PC-9 (cell line): ENCODE measurements at regions not wholly inside any gene's neighbourhood (a gene's known extent, or its start where the extent isn't known, plus 50 kb on each side); places are given as distances from the start of the nearest gene placed in this dataset.

Experiments used
- BruUV-seq: library from RNA; stranded (reverse); fragments of 400-500 nt; replicated peaks from 2 replicates; lab custom pipeline; 2021; lab: Mats Ljungman, UMichigan
- CTCF ChIA-PET: fragments of 300-600 bp; sonication (Branson Sonifier 250); formaldehyde crosslinking; loops from one replicate; lab custom pipeline; 2022; ENCODE audit warnings: antibody characterized with exemption; lab: Charles Lee
- POLR2A ChIA-PET: fragments of 300-600 bp; sonication (Branson Sonifier 250); formaldehyde crosslinking; loops from one replicate; lab custom pipeline; 2022; ENCODE audit warnings: antibody characterized with exemption; ENCODE audit not compliant: unreplicated experiment; lab: Charles Lee
- DNase-seq, 2 experiments: peaks; one replicate each; pipeline versions ENCODE4 v3.0.0 to v3.0.0-alpha.2; 2015 to 2022; ENCODE audit warnings: mixed read lengths in 1 of 2
- H2AFZ ChIP-seq: fragments of 200-600 bp; sonication (generic); 2 replicates; pipeline ENCODE4 v1.8.1; 2017; ENCODE audit warnings: antibody characterized with exemption
- H3F3A ChIP-seq: fragments of 200-600 bp; sonication (generic); 2 replicates; pipeline ENCODE4 v1.8.1; 2017; ENCODE audit warnings: antibody characterized with exemption, mild to moderate bottlenecking, low read depth; ENCODE audit not compliant: insufficient read depth
- H3K27ac ChIP-seq: fragments of 200-600 bp; sonication (generic); 2 replicates; pipeline ENCODE4 v1.6.1; 2016; ENCODE audit warnings: mixed run types
- H3K27me3 ChIP-seq: fragments of 200-600 bp; sonication (generic); 2 replicates; pipeline ENCODE4 v1.6.1; 2016; ENCODE audit warnings: low read depth, mixed run types; ENCODE audit not compliant: insufficient read depth
- H3K36me3 ChIP-seq: fragments of 200-600 bp; sonication (generic); 2 replicates; pipeline ENCODE4 v1.6.1; 2016; ENCODE audit warnings: low read depth, mixed run types
- H3K4me1 ChIP-seq: fragments of 200-600 bp; sonication (generic); replicated peaks from 2 replicates; pipeline ENCODE4 v1.6.1; 2016; ENCODE audit warnings: mixed run types; ENCODE audit not compliant: insufficient read depth
- H3K4me2 ChIP-seq: fragments of 200-600 bp; sonication (generic); 2 replicates; pipeline ENCODE4 v1.6.1; 2017; ENCODE audit warnings: mixed run types
- H3K4me3 ChIP-seq: fragments of 200-600 bp; sonication (generic); 2 replicates; pipeline ENCODE4 v1.6.1; 2016; ENCODE audit warnings: mixed run types
- H3K79me2 ChIP-seq: fragments of 200-600 bp; sonication (generic); 2 replicates; pipeline ENCODE4 v1.6.1; 2017; ENCODE audit warnings: low read depth, mixed run types
- H3K9me2 ChIP-seq: fragments of 200-600 bp; sonication (generic); 2 replicates; pipeline ENCODE4 v1.8.1; 2017; ENCODE audit warnings: mild to moderate bottlenecking; ENCODE audit not compliant: insufficient read depth
- H3K9me3 ChIP-seq: fragments of 200-600 bp; sonication (generic); 2 replicates; pipeline ENCODE4 v1.8.1; 2016; ENCODE audit warnings: low read depth; ENCODE audit not compliant: insufficient read depth
- H4K20me1 ChIP-seq: fragments of 200-600 bp; sonication (generic); 2 replicates; pipeline ENCODE4 v1.8.1; 2017; ENCODE audit not compliant: insufficient read depth
- EZH2 ChIP-seq: fragments of 200-600 bp; sonication (generic); IDR thresholded peaks from 2 replicates; pipeline ENCODE4 v1.8.0; 2017; ENCODE audit warnings: antibody characterized with exemption, low read depth
- intact Hi-C: fragments of 100-400 bp; cut with micrococcal nuclease; formaldehyde crosslinking; loops from one replicate; pipeline ENCODE4 v1.10.0; 2022; ENCODE audit not compliant: unreplicated experiment
- TF ChIP-seq, protein P1 (sequence below): fragments of 200-600 bp; sonication (generic); conservative IDR thresholded peaks from 2 replicates; pipeline ENCODE4 v1.6.1; 2017; ENCODE audit warnings: mixed run types, antibody characterized with exemption, mild to moderate bottlenecking, moderate library complexity

DNA sequence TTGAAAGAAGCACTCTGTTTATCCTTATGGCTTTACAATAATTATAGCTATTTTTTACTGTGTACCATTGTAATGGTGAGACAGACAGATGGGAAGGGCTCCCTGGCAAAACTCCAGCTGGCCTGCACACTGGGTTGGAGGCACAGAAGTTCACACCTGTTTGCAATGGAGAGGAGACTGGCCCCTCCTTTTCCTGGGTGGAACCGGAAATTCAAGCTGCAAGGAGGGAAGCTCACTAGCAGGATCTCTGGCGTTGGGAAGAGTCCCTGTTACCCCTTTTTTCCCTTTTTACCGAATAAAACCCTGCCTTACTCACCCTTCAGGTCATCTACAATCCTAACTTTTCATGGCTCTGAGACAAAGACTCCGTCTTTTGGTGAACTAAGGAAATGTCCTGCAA lies 100.3 kb upstream of the TFPI start:
- Histone ChIP-seq H2AFZ (no peak overlapping the region), H3K27ac (no peak overlapping the region), H3K9me2 (no peaks in the 10 kb centered on the region), H3K27me3 (no peaks in the 10 kb centered on the region), H3K4me3 (no peak overlapping the region), H3K4me1 (no peaks in the 10 kb centered on the region), H3K9me3 (no peaks in the 10 kb centered on the region), H3K36me3 (no peaks in the 10 kb centered on the region), H4K20me1 (no peaks in the 10 kb centered on the region), H3K79me2 (no peaks in the 10 kb centered on the region), H3K4me2 (no peak overlapping the region), H3F3A (no peaks in the 10 kb centered on the region)
- TF ChIP-seq, protein P1, sequence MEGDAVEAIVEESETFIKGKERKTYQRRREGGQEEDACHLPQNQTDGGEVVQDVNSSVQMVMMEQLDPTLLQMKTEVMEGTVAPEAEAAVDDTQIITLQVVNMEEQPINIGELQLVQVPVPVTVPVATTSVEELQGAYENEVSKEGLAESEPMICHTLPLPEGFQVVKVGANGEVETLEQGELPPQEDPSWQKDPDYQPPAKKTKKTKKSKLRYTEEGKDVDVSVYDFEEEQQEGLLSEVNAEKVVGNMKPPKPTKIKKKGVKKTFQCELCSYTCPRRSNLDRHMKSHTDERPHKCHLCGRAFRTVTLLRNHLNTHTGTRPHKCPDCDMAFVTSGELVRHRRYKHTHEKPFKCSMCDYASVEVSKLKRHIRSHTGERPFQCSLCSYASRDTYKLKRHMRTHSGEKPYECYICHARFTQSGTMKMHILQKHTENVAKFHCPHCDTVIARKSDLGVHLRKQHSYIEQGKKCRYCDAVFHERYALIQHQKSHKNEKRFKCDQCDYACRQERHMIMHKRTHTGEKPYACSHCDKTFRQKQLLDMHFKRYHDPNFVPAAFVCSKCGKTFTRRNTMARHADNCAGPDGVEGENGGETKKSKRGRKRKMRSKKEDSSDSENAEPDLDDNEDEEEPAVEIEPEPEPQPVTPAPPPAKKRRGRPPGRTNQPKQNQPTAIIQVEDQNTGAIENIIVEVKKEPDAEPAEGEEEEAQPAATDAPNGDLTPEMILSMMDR, result no peak
- TF ChIP-seq EZH2, result no peak
- ChIA-PET POLR2A (interaction anchor here (0.6 kb wide), 1 partner anchor 1134 kb away, joined by 3 read pairs; no protein-coding TSS in a partner anchor), CTCF (no interaction called here)
- DNase-seq, result peak in 1 of 2 experiments; percentile 7
- no TSS peak for BruUV-seq
- intact Hi-C loops, result no loop called here

DNA sequence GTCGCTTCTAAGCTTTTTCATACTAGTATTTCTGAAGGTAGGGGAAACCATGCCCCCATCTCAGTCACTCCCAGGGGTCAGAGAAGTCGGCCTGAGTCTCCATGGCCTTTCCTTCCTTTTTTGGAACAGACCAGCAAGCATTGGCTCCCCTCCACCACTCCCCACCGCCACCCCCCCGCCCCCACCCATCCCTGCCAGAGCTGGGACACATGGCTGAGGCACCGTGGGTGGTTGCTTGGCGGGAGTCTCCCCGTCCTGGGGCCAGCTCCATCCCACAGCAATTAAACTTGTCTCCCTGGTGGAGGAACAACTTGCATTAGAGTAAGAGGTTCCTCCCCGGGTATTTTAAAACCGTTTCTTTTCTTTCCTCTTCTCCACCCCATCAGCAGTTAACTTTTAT lies 100.8 kb upstream of the TFPI start:
- Histone ChIP-seq H3K27me3 (no peaks in the 10 kb centered on the region), H3K4me2 (no peak overlapping the region), H3K79me2 (no peaks in the 10 kb centered on the region), H3K9me2 (no peaks in the 10 kb centered on the region), H2AFZ (no peak overlapping the region), H3K27ac (no peak overlapping the region), H3K36me3 (no peaks in the 10 kb centered on the region), H3K9me3 (no peaks in the 10 kb centered on the region), H4K20me1 (no peaks in the 10 kb centered on the region), H3F3A (no peaks in the 10 kb centered on the region), H3K4me3 (no peak overlapping the region), H3K4me1 (no peaks in the 10 kb centered on the region)
- TF ChIP-seq EZH2, result no peak
- TF ChIP-seq, protein P1, result no peak
- ChIA-PET POLR2A (no interaction called here), CTCF (no interaction called here)
- intact Hi-C loops, result no loop called here
- BruUV-seq, result no TSS peak
- no peak for DNase-seq

DNA sequence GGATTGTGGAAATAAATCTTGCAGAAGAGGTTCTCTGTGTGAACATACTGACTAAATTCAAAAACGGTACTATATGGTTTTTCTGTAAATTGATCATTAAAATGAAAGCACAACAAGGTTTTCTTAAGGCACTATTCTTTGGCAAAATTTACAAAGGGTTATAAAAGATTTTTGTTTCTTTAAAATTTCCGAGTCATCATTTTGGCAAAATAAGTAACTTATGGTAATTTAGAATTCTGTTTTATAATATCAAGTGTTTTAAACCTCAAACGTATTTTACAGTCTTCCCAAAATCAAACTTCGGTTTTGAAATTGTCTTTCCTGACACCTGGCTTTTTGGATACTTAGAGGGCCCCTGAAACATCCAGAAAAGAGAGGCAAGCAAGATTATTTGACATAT lies 101.9 kb upstream of the TFPI start:
- Histone ChIP-seq H3K9me2 (no peaks in the 10 kb centered on the region), H3K4me2 (no peak overlapping the region), H3K4me3 (no peak overlapping the region), H3K79me2 (no peaks in the 10 kb centered on the region), H3K36me3 (no peaks in the 10 kb centered on the region), H3K4me1 (no peaks in the 10 kb centered on the region), H3F3A (no peaks in the 10 kb centered on the region), H2AFZ (no peak overlapping the region), H4K20me1 (no peaks in the 10 kb centered on the region), H3K9me3 (no peaks in the 10 kb centered on the region), H3K27ac (no peak overlapping the region), H3K27me3 (no peaks in the 10 kb centered on the region)
- DNase-seq, result no peak
- intact Hi-C loops, result no loop called here
- no TSS peak for BruUV-seq
- TF ChIP-seq, protein P1, result no peak
- TF ChIP-seq EZH2, result no peak
- ChIA-PET POLR2A (no interaction called here), CTCF (no interaction called here)
